ENCODE measurements at regions not wholly inside any gene's neighbourhood (a gene's known extent, or its start where the extent isn't known, plus 50 kb on each side); places are given as distances from the start of the nearest gene placed in this dataset.

GRCh38 chr1:10958614-10959013 lies 53.8 kb upstream of the TARDBP start:
- Histone ChIP-seq H3K27me3 (ENCODE audit: control insufficient read depth, insufficient read depth, low read length, poor library complexity, severe bottlenecking) (no peaks in the 10 kb centered on the region), H3K4me1 (ENCODE audit: control insufficient read depth, insufficient read depth, low read length) (peaks cover 4% of the 10 kb centered on the region), H3K36me3 (ENCODE audit: control insufficient read depth, insufficient read depth, low read length) (no peaks in the 10 kb centered on the region), H3K4me3 (ENCODE audit: low read length) (no peak overlapping the region), H3K9me3 (ENCODE audit: control insufficient read depth, low read length) (no peaks in the 10 kb centered on the region), H3K27ac (ENCODE audit: low read depth, low read length) (no peak overlapping the region), H3K9ac (ENCODE audit: extremely low read depth, low read length, poor library complexity, severe bottlenecking) (no peak overlapping the region)
- DNase-seq = peak; percentile 96
- peaks cover 31% of the 10 kb centered on the region for H3K4me1 Mint-ChIP-seq
- H3K27me3 Mint-ChIP-seq (ENCODE audit: insufficient read depth) = peaks cover 15% of the 10 kb centered on the region
- H3K36me3 Mint-ChIP-seq (ENCODE audit: low read depth) = no peaks in the 10 kb centered on the region
- 61 to 78% methylated on average over 10 of the region's 10 CpGs for WGBS, 2 experiments (ENCODE audit: insufficient coverage in 1 of 2, insufficient read length in 1 of 2)
- TF ChIP-seq CTCF (conservative IDR thresholded peaks at IDR 0.05) = no peak
- H3K9me3 Mint-ChIP-seq = no peaks in the 10 kb centered on the region
- peak overlapping the region; percentile 35 for H3K27ac Mint-ChIP-seq
- no peak overlapping the region for H3K4me3 Mint-ChIP-seq

GRCh38 chr1:10960411-10961299 lies 51.8 kb upstream of the TARDBP start:
- 58 to 66% methylated on average over 33 to 45 of the region's 45 CpGs for WGBS, 2 experiments (ENCODE audit: insufficient coverage in 1 of 2, insufficient read length in 1 of 2)
- DNase-seq = peak; percentile 98
- H3K9ac ChIP-seq (ENCODE audit: extremely low read depth, low read length, poor library complexity, severe bottlenecking) = no peak overlapping the region
- peaks cover 4% of the 10 kb centered on the region for H3K4me1 ChIP-seq (ENCODE audit: control insufficient read depth, insufficient read depth, low read length)
- no peaks in the 10 kb centered on the region for H3K27me3 ChIP-seq (ENCODE audit: control insufficient read depth, insufficient read depth, low read length, poor library complexity, severe bottlenecking)
- peak; percentile 89 for TF ChIP-seq CTCF (conservative IDR thresholded peaks at IDR 0.05)
- Mint-ChIP-seq H3K27ac (no peak overlapping the region), H3K36me3 (ENCODE audit: low read depth) (no peaks in the 10 kb centered on the region), H3K4me1 (peaks cover 35% of the 10 kb centered on the region), H3K4me3 (peak overlapping the region; percentile 19), H3K27me3 (ENCODE audit: insufficient read depth) (peaks cover 15% of the 10 kb centered on the region), H3K9me3 (no peaks in the 10 kb centered on the region)
- no peaks in the 10 kb centered on the region for H3K36me3 ChIP-seq (ENCODE audit: control insufficient read depth, insufficient read depth, low read length)
- H3K9me3 ChIP-seq (ENCODE audit: control insufficient read depth, low read length) = no peaks in the 10 kb centered on the region
- H3K4me3 ChIP-seq (ENCODE audit: low read length) = no peak overlapping the region
- H3K27ac ChIP-seq (ENCODE audit: low read depth, low read length) = no peak overlapping the region

GRCh38 chr1:10961300-10961833 lies 51.1 kb upstream of the TARDBP start:
- peaks cover 15% of the 10 kb centered on the region for H3K27me3 Mint-ChIP-seq (ENCODE audit: insufficient read depth)
- H3K4me3 Mint-ChIP-seq = no peak overlapping the region
- no peak overlapping the region for H3K27ac Mint-ChIP-seq
- Histone ChIP-seq H3K27me3 (ENCODE audit: control insufficient read depth, insufficient read depth, low read length, poor library complexity, severe bottlenecking) (no peaks in the 10 kb centered on the region), H3K4me1 (ENCODE audit: control insufficient read depth, insufficient read depth, low read length) (peaks cover 4% of the 10 kb centered on the region), H3K36me3 (ENCODE audit: control insufficient read depth, insufficient read depth, low read length) (no peaks in the 10 kb centered on the region), H3K27ac (ENCODE audit: low read depth, low read length) (no peak overlapping the region), H3K4me3 (ENCODE audit: low read length) (no peak overlapping the region), H3K9ac (ENCODE audit: extremely low read depth, low read length, poor library complexity, severe bottlenecking) (no peak overlapping the region), H3K9me3 (ENCODE audit: control insufficient read depth, low read length) (no peaks in the 10 kb centered on the region)
- DNase-seq = no peak
- no peak for TF ChIP-seq CTCF (conservative IDR thresholded peaks at IDR 0.05)
- peaks cover 35% of the 10 kb centered on the region for H3K4me1 Mint-ChIP-seq
- no peaks in the 10 kb centered on the region for H3K9me3 Mint-ChIP-seq
- no peaks in the 10 kb centered on the region for H3K36me3 Mint-ChIP-seq (ENCODE audit: low read depth)
- 67 to 71% methylated on average over 10 to 13 of the region's 13 CpGs for WGBS, 2 experiments (ENCODE audit: insufficient coverage in 1 of 2, insufficient read length in 1 of 2)

All from endodermal cell (in vitro differentiated cells).